HG03432 (cell line): ENCODE measurements at regions not wholly inside any gene's neighbourhood (a gene's known extent, or its start where the extent isn't known, plus 50 kb on each side); places are given as distances from the start of the nearest gene placed in this dataset.

Source experiments
- ATAC-seq: cut with Tn5 transposase; IDR thresholded peaks from one replicate; pipeline ENCODE4 v1.9.1; 2021; ENCODE audit warnings: mild to moderate bottlenecking, moderate library complexity; ENCODE audit not compliant: unreplicated experiment

GRCh38 chr4:132506568-132506967 lies 642.5 kb upstream of the PCDH10 start:
- ATAC-seq, result no peak

GRCh38 chr4:132513491-132513890 lies 635.6 kb upstream of the PCDH10 start:
- ATAC-seq, result no peak

DNA sequence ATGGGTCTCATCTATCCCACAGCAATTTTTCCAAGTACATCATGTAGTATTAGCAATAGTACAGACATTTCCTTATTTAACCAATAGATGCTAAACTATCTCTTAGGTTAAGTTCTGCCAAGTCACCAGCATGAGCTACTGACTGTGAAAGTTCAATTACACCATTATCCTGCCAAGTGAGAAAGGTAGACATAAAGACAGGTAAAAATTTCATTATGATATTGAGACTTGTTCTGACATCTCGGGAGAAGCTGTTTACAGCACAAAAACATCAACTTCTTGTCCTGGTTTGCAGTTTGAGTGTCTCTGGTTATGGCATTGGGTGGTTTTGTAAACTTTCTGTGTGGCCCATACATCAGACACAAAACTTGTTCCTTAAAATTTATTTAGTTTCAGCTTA lies 622.4 kb upstream of the PCDH10 start:
- no peak for ATAC-seq

GRCh38 chr4:132527817-132528216 lies 621.3 kb upstream of the PCDH10 start:
- ATAC-seq, result no peak

DNA sequence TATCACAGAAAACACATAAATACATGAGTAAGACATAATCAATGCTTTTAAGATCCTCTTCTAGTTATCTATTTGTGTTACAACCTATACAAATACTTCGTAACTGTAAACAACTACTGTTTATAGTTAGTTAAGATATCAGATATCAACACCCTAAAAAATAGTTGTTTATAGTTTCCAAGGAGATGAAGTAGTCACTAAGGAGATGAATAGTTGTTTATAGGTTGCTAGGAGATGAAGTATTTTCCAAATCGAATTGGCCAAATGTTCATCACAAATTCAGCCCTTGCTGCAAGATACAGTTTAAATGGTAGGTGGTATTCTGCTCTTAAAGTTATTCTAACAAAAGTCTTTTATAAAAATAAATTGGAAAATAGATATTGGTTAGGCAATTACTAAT lies 618.2 kb upstream of the PCDH10 start:
- ATAC-seq, result no peak

DNA sequence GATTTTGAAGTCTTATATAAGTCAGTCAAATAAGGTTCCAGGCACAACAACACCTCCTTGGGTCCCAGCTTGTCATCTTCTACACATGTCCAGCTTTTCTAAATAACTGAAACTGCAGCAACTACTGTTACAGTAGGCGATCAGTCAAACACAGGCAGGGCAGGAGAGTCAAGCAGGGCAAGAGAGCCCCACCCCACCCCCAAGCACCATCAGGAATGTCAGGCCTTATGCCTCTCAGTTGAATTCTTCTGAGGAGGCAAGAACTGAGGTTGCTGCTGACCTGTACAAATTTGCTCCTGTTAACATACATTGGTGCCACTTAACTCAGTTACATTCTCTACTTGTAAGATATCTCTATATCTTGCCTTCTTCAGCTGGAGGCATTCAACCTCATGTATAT lies 608.8 kb upstream of the PCDH10 start:
- ATAC-seq, result no peak

GRCh38 chr4:132540797-132541196 lies 608.3 kb upstream of the PCDH10 start:
- no peak for ATAC-seq

- no peak for ATAC-seq
These were observed 606.9 kb upstream of the PCDH10 start for GRCh38 chr4:132542228-132542627.

DNA sequence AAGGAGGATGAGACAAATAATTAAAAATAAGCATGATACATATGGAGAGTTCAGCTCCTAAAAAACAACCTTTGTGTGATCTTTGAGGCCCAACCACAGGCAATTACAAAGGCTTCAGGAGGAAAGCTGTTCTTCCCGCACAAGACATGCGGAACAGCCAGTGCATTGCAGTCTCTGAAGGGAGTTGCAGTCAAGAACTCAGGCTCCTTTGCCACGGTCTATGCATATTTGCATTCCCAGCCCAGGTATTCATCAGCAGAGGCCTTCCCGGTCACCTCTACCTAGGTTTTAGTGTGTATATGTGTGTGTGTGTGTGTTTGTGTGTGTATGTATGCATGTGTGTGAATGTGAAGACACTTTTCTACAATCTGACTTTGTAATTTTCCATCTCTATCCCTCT lies 600.6 kb upstream of the PCDH10 start:
- ATAC-seq, result no peak

DNA sequence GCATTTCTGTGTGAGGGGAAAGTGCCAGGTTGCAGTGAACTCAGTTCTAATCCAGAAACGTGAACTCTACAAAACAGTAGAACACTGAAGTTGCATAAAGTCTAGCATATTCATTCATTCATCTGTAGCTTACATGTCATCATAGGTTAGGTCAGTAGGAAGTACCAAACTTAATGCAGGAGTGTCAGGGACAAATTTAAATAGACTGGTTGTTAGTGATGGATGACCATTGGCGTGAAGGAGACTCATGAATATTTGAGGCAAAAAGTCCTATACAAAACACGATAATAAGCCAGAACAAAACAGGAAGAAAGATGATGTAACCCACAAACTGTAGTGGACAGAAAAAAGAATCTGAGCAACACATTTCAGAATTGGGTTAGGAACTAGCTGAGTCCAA lies 592.8 kb upstream of the PCDH10 start:
- no peak for ATAC-seq

- ATAC-seq, result no peak
These were observed 591.4 kb upstream of the PCDH10 start for GRCh38 chr4:132557660-132558059.

- no peak for ATAC-seq
These were observed 584.2 kb upstream of the PCDH10 start for GRCh38 chr4:132564920-132565319.

DNA sequence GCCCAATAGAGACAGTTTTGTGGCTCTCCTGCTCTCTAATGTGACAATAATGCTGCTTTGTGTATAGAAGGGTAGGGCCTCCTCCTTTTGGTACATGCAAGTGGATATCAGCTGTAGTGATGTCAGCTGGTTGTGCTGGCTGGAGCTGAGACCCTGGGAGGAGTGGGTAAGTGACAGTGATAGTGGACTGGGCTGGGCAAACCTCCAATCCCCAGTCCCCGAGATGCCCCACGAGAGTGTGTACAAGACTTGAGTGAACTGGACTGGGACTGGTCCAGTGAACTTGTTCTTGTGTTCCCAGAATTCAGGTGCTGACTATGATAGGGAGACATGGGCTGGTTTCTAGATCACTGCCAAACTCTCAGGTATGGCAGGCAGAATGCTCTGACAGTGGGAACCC lies 583.6 kb upstream of the PCDH10 start:
- no peak for ATAC-seq

GRCh38 chr4:132572210-132572609 lies 576.9 kb upstream of the PCDH10 start:
- no peak for ATAC-seq

- no peak for ATAC-seq
These were observed 561.5 kb upstream of the PCDH10 start for GRCh38 chr4:132587626-132588025.

- no peak for ATAC-seq
These were observed 556.8 kb upstream of the PCDH10 start for GRCh38 chr4:132592340-132592739.

DNA sequence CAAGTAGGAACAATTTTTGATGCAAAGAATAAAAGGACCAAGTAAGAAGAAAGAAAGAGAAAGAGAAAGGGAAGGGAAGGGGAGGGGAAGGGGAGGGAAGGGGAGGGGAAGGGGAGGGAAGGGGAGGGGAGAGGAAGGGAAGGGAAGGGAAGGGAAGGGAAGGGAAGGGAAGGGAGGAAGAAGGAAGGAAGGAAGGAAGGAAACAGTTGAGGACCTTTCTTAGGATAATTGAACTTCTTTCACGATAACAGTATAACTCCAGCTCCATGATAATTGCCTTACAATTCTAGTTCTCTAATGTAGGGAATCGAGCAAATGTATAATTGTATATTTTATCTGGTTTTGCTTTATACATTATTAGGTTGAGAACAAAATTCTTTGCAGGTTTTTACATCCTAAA lies 556.2 kb upstream of the PCDH10 start:
- ATAC-seq, result no peak

- no peak for ATAC-seq
These were observed 555.2 kb upstream of the PCDH10 start for GRCh38 chr4:132593717-132594400.

DNA sequence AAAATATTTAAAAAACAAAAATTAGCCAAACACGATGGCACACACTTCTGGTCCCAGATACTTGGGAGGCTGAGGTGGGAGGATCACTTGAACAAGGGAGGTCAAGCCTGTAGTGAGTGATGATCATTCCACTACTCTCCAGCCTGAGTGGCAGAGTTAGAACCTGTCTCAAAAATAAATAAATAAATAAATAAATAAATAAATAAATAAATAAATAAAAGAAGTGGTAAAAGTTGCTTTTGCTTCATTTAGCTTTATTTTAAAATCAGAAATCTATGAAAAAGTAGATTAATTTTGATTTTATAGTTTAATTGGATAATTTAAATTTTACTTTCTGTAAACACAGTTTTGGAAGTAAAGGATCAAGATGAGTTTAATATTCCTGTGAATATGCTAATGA lies 552.9 kb upstream of the PCDH10 start:
- no peak for ATAC-seq

DNA sequence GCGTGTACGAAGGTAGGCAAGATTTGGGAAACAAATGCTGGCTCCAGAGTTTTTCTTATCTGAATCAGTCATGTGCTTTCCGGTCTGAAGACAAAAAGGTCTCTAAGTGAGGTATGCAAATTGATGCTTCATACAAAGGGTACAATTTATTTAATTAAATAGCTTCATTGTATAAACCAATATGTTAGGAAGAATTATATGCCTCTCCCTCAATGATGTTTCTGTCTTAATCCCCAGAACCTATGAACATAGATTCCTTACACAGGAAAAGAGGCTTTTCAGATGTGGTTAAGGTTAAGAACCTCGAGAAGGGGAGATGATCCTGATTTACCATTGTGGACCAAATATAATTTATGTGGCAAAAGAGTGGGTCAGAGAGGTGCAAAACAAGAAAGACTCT lies 543.5 kb upstream of the PCDH10 start:
- no peak for ATAC-seq

GRCh38 chr4:132614682-132615081 lies 534.4 kb upstream of the PCDH10 start:
- no peak for ATAC-seq

DNA sequence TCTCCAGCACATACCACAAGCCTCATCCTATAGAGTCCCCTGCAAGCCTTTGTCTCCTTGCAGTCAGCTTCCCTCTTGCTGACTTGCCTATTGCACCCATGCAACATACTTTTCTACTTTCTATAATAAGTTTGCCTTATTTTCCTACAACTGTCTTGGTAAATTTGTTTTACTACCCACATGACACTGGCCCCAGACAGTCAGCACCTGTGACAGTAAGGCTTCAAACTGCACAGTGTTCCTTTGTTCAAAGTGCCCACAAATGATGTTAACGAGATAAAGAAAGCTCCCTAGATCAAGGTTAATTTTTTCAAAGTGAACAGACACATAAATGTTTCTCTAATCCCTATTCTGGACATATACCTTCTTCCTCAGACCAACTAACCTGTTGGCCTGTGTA lies 529.1 kb upstream of the PCDH10 start:
- ATAC-seq, result no peak

- peak; percentile 43 for ATAC-seq
These were observed 506.9 kb upstream of the PCDH10 start for GRCh38 chr4:132642016-132642817.
